ENCODE measurements at regions not wholly inside any gene's neighbourhood (a gene's known extent, or its start where the extent isn't known, plus 50 kb on each side); places are given as distances from the start of the nearest gene placed in this dataset.

GRCh38 chr7:47037607-47038006 lies 544.3 kb downstream of the TNS3 start:
- no peaks in the 10 kb centered on the region for H3K36me3 Mint-ChIP-seq (ENCODE audit: low read depth)
- H3K4me1 Mint-ChIP-seq, result peaks cover 17% of the 10 kb centered on the region

More at GRCh38 chr7:47037607-47038006, 544.3 kb downstream of the TNS3 start:
- DNase-seq (ENCODE audit: low spot score) (no peak), ATAC-seq (no peak)
- Histone ChIP-seq H2AFZ (no peak overlapping the region), H3F3A (replicated peaks; ENCODE audit: low read depth) (0 out of 2 replicates have a peak, but pooled peaks cover 2% of the 10 kb centered on the region), H3K4me2 (no peak overlapping the region), H4K20me1 (replicated peaks; ENCODE audit: insufficient read depth) (no peaks in the 10 kb centered on the region), H3K4me3 (no peak overlapping the region), H3K36me3 (ENCODE audit: insufficient read depth) (no peaks in the 10 kb centered on the region), H3K27me3 (ENCODE audit: insufficient read depth) (no peaks in the 10 kb centered on the region), H3K9me2 (ENCODE audit: insufficient read depth) (0 out of 2 replicates have a peak, but pooled peaks cover 4% of the 10 kb centered on the region), H3K27ac (ENCODE audit: low read depth) (no peak overlapping the region), H3K79me2 (replicated peaks; ENCODE audit: insufficient read depth) (no peaks in the 10 kb centered on the region), H3K4me1 (ENCODE audit: insufficient read depth) (peaks cover 13% of the 10 kb centered on the region)
- TF ChIP-seq STAT1 (IDR thresholded peaks at IDR 0.05; ENCODE audit: unreplicated experiment) (no peak), ZNF114 (CRISPR knock-in tag; IDR thresholded peaks at IDR 0.05) (no peak), NANOG (IDR thresholded peaks at IDR 0.05; ENCODE audit: borderline replicate concordance) (no peak), CREB1 (CRISPR knock-in tag; IDR thresholded peaks at IDR 0.05; ENCODE audit: low read depth) (no peak), EZH2 (IDR thresholded peaks at IDR 0.05; ENCODE audit: low read depth, unreplicated experiment) (no peak), CTCF (conservative IDR thresholded peaks at IDR 0.05; ENCODE audit: low read depth in 2 of 2) (no peak), JUNB (IDR thresholded peaks at IDR 0.05; ENCODE audit: unreplicated experiment) (no peak), ETS1 (IDR thresholded peaks at IDR 0.05) (no peak), ZNF331 (CRISPR knock-in tag; IDR thresholded peaks at IDR 0.05; ENCODE audit: low read depth) (no peak), ZNF462 (CRISPR knock-in tag; IDR thresholded peaks at IDR 0.05) (no peak)
- no peaks in the 10 kb centered on the region for H3K9me3 Mint-ChIP-seq
- H3K27me3 Mint-ChIP-seq (ENCODE audit: insufficient read depth, low read depth, poor library complexity), result peaks cover 2% of the 10 kb centered on the region
- no peak overlapping the region for H3K4me3 Mint-ChIP-seq
- H3K27ac Mint-ChIP-seq, result no peak overlapping the region
